H1 (cell line): ENCODE measurements at regions not wholly inside any gene's neighbourhood (a gene's known extent, or its start where the extent isn't known, plus 50 kb on each side); places are given as distances from the start of the nearest gene placed in this dataset.

Experiments
- CTCF ChIA-PET: fragments of 300-600 bp; sonication (Branson Sonifier 250); formaldehyde crosslinking; loops from one replicate; lab custom pipeline; 2021; ENCODE audit not compliant: partially characterized antibody; lab: Charles Lee
- POLR2A ChIA-PET: fragments of 300-600 bp; sonication (Branson Sonifier 250); formaldehyde crosslinking; loops from one replicate; lab custom pipeline; 2021; ENCODE audit warnings: inconsistent platforms; ENCODE audit not compliant: partially characterized antibody; lab: Charles Lee
- DNase-seq, 2 experiments: peaks; one replicate each; pipeline versions ENCODE4 v3.0.0 to v3.0.0-alpha.2; 2010 to 2022; ENCODE audit warnings: low spot score in 2 of 2, low read depth in 1 of 2, mixed read lengths in 1 of 2
- FAIRE-seq: peaks from 2 replicates; lab custom pipeline; 2011; peaks lifted over from hg19 to GRCh38; lab: Jason Lieb, UNC
- H2AFZ ChIP-seq: 2 replicates; pipeline ENCODE4 v1.8.1; 2012; ENCODE audit warnings: low read length, inconsistent platforms
- H2AK5ac ChIP-seq: 2 replicates; pipeline ENCODE4 v1.6.1; 2013; ENCODE audit warnings: low read depth, low read length
- H2BK120ac ChIP-seq: replicated peaks from 2 replicates; pipeline ENCODE3; 2013; ENCODE audit warnings: low read depth, low read length, inconsistent platforms
- H2BK12ac ChIP-seq: 2 replicates; pipeline ENCODE4 v1.6.1; 2013; ENCODE audit warnings: low read depth, low read length
- H2BK15ac ChIP-seq: 2 replicates; pipeline ENCODE4 v1.6.1; 2013; ENCODE audit warnings: low read length
- H2BK20ac ChIP-seq: 2 replicates; pipeline ENCODE4 v1.6.1; 2013; ENCODE audit warnings: low read length
- H2BK5ac ChIP-seq: 2 replicates; pipeline ENCODE4 v1.6.1; 2013; ENCODE audit warnings: low read depth, low read length
- H3K14ac ChIP-seq: 2 replicates; pipeline ENCODE4 v1.6.1; 2013; ENCODE audit warnings: inconsistent platforms; ENCODE audit not compliant: insufficient read length
- H3K18ac ChIP-seq: 2 replicates; pipeline ENCODE4 v1.6.1; 2013; ENCODE audit warnings: low read length; ENCODE audit errors: extremely low read depth
- H3K23ac ChIP-seq: 2 replicates; pipeline ENCODE4 v1.6.1; 2013; ENCODE audit warnings: inconsistent platforms; ENCODE audit not compliant: insufficient read length
- H3K23me2 ChIP-seq: 2 replicates; pipeline ENCODE4 v1.6.1; 2013; ENCODE audit warnings: low read depth, low read length
- H3K27ac ChIP-seq: 2 replicates; pipeline ENCODE4 v1.6.1; 2011; ENCODE audit warnings: low read depth, low read length, inconsistent platforms
- H3K27me3 ChIP-seq, 4 experiments: replicated peaks in 1 of 4; 1 replicate in 1 of 4; 2 replicates in 3 of 4; pipeline versions ENCODE4 v1.6.1 to v1.8.1; 2011 to 2013; ENCODE audit warnings: low read length in 3 of 4, mild to moderate bottlenecking in 3 of 4, inconsistent platforms in 2 of 4, mixed read lengths in 2 of 4, moderate library complexity in 1 of 4; ENCODE audit not compliant: control insufficient read depth in 3 of 4, insufficient read depth in 3 of 4; ENCODE audit errors: extremely low read depth in 1 of 4
- H3K36me3 ChIP-seq, 4 experiments: 2 replicates each; pipeline versions ENCODE4 v1.6.1 to v1.8.1; 2011 to 2013; ENCODE audit warnings: mild to moderate bottlenecking in 4 of 4, low read length in 3 of 4, moderate library complexity in 2 of 4, control low read depth in 1 of 4, inconsistent platforms in 1 of 4; ENCODE audit not compliant: insufficient read depth in 4 of 4, control insufficient read depth in 2 of 4
- H3K4ac ChIP-seq: replicated peaks from 2 replicates; pipeline ENCODE3; 2013; ENCODE audit warnings: low read length, low read depth, mixed read lengths, inconsistent platforms; ENCODE audit not compliant: insufficient read length
- H3K4me1 ChIP-seq, 4 experiments: replicated peaks in 1 of 4; 1 replicate in 1 of 4; 2 replicates in 3 of 4; pipeline versions ENCODE4 v1.6.1 to v1.8.1; 2011 to 2013; ENCODE audit warnings: low read length in 3 of 4, inconsistent platforms in 2 of 4, mixed read lengths in 1 of 4; ENCODE audit not compliant: insufficient read depth in 4 of 4, control insufficient read depth in 3 of 4
- H3K4me2 ChIP-seq, 2 experiments: 2 replicates each; pipeline versions ENCODE4 v1.6.1 to v1.8.1; 2011 to 2013; ENCODE audit warnings: low read depth in 2 of 2, low read length in 2 of 2, control low read depth in 1 of 2, inconsistent platforms in 1 of 2, mild to moderate bottlenecking in 1 of 2; ENCODE audit not compliant: insufficient read depth in 1 of 2
- H3K4me3 ChIP-seq, 4 experiments: fragments of 200-600, 300-600 bp in 1 of 4; sonication (generic), shearing (Covaris generic), sonication (Bioruptor Twin) in 1 of 4; 2 replicates each; pipeline versions ENCODE4 v1.5.1 to v1.8.1; 2011 to 2016; ENCODE audit warnings: low read length in 4 of 4, low read depth in 3 of 4, control low read depth in 2 of 4, inconsistent platforms in 2 of 4, mild to moderate bottlenecking in 2 of 4, mixed read lengths in 1 of 4, moderate library complexity in 1 of 4; ENCODE audit not compliant: insufficient read depth in 2 of 4; ENCODE audit errors: extremely low read depth in 1 of 4
- H3K56ac ChIP-seq: replicated peaks from 2 replicates; pipeline ENCODE3; 2013; ENCODE audit warnings: low read depth, mild to moderate bottlenecking, mixed read lengths, low read length, inconsistent platforms; ENCODE audit not compliant: insufficient read length
- H3K79me1 ChIP-seq: 2 replicates; pipeline ENCODE4 v1.6.1; 2013; ENCODE audit warnings: low read depth, low read length, control low read depth
- H3K79me2 ChIP-seq, 2 experiments: 2 replicates each; pipeline versions ENCODE4 v1.6.1 to v1.8.1; 2012 to 2013; ENCODE audit warnings: low read length in 2 of 2, mild to moderate bottlenecking in 2 of 2, inconsistent platforms in 1 of 2; ENCODE audit not compliant: insufficient read depth in 2 of 2, control insufficient read depth in 1 of 2
- H3K9ac ChIP-seq, 4 experiments: replicated peaks in 1 of 4; 1 replicate in 1 of 4; 2 replicates in 3 of 4; pipeline versions ENCODE4 v1.6.1 to v1.8.1; 2011 to 2013; ENCODE audit warnings: low read depth in 3 of 4, low read length in 3 of 4, control low read depth in 2 of 4, mild to moderate bottlenecking in 2 of 4, moderate library complexity in 2 of 4, inconsistent platforms in 1 of 4; ENCODE audit errors: extremely low read depth in 1 of 4
- H3K9me3 ChIP-seq, 2 experiments: 2 replicates each; pipeline versions ENCODE4 v1.6.1 to v1.8.1; 2012 to 2013; ENCODE audit warnings: mild to moderate bottlenecking in 2 of 2, moderate library complexity in 2 of 2, control low read depth in 1 of 2, inconsistent platforms in 1 of 2, low read depth in 1 of 2, low read length in 1 of 2, mixed read lengths in 1 of 2; ENCODE audit not compliant: insufficient read depth in 2 of 2
- H4K20me1 ChIP-seq, 2 experiments: replicated peaks in 1 of 2; 2 replicates each; pipeline versions ENCODE3 to v1.8.1; 2011 to 2013; ENCODE audit warnings: inconsistent platforms in 2 of 2, low read length in 2 of 2, mild to moderate bottlenecking in 1 of 2; ENCODE audit not compliant: insufficient read depth in 2 of 2, control insufficient read depth in 1 of 2
- H4K5ac ChIP-seq: 2 replicates; pipeline ENCODE4 v1.6.1; 2013; ENCODE audit warnings: low read length, low read depth, mixed read lengths, inconsistent platforms; ENCODE audit not compliant: insufficient read length
- H4K8ac ChIP-seq: 2 replicates; pipeline ENCODE4 v1.8.0; 2013; ENCODE audit warnings: mild to moderate bottlenecking, moderate library complexity, low read length, inconsistent platforms; ENCODE audit not compliant: insufficient read depth; ENCODE audit errors: extremely low read depth
- H4K91ac ChIP-seq: replicated peaks from 2 replicates; pipeline ENCODE3; 2013; ENCODE audit warnings: low read length, mixed read lengths, inconsistent platforms; ENCODE audit not compliant: insufficient read length
- CTCF ChIP-seq, 3 experiments: IDR thresholded peaks; 1 replicate in 2 of 3; 2 replicates in 1 of 3; pipeline versions ENCODE4 v1.5.1 to v1.6.1; 2011; ENCODE audit warnings: low read length in 3 of 3, mild to moderate bottlenecking in 3 of 3, inconsistent platforms in 2 of 3, low read depth in 1 of 3, moderate library complexity in 1 of 3; ENCODE audit not compliant: insufficient read depth in 1 of 3; ENCODE audit errors: control extremely low read depth in 1 of 3
- E2F6 ChIP-seq: IDR thresholded peaks from 2 replicates; pipeline ENCODE4 v1.6.1; 2012; ENCODE audit warnings: inconsistent platforms
- PHF8 ChIP-seq: fragments of 200-600 bp; sonication (generic); conservative IDR thresholded peaks from 2 replicates; pipeline ENCODE4 v1.7.1; 2012; ENCODE audit warnings: low read depth, mild to moderate bottlenecking, inconsistent platforms, low read length, moderate library complexity
- RAD21 ChIP-seq, 2 experiments: IDR thresholded peaks in 1 of 2; conservative IDR thresholded peaks in 1 of 2; 2 replicates each; pipeline ENCODE4 v1.6.1; 2011; ENCODE audit warnings: low read depth in 2 of 2, low read length in 2 of 2, improper control_type of control experiment in 1 of 2, inconsistent platforms in 1 of 2, mild to moderate bottlenecking in 1 of 2, moderate library complexity in 1 of 2
- SRF ChIP-seq: IDR thresholded peaks from 2 replicates; pipeline ENCODE4 v1.6.1; 2011; ENCODE audit warnings: mild to moderate bottlenecking, low read depth, low read length, moderate library complexity
- TBP ChIP-seq: IDR thresholded peaks from 2 replicates; pipeline ENCODE4 v1.6.1; 2011; ENCODE audit warnings: low read depth, low read length, improper control_type of control experiment
- ZNF274 ChIP-seq: IDR thresholded peaks from 2 replicates; pipeline ENCODE4 v1.7.0; 2012; ENCODE audit warnings: low read length, borderline replicate concordance; ENCODE audit errors: extremely low read depth
- WGBS, 2 experiments: shearing (Covaris generic) in 1 of 2; methylation state at CpG; one replicate each; pipeline versions ENCODE4 v1.1.6 to v1.1.7; 2013 to 2015; ENCODE audit warnings: low lambda C conversion rate in 2 of 2, mixed read lengths in 2 of 2, inconsistent platforms in 1 of 2, low coverage in 1 of 2, missing lambda C conversion rate in 1 of 2; ENCODE audit not compliant: insufficient replicate concordance in 2 of 2, insufficient coverage in 1 of 2, insufficient read length in 1 of 2; ENCODE audit errors: extremely low coverage in 1 of 2, missing lambda C conversion rate in 1 of 2; 5-methylcytosine and 5-hydroxymethylcytosine counted together

- no peaks in the 10 kb centered on the region for H4K20me1 ChIP-seq
- no peak overlapping the region for H3K4ac ChIP-seq
- H3K9me3 ChIP-seq, result no peaks in the 10 kb centered on the region
- DNase-seq (peak; percentile 25 to 78), FAIRE-seq (no peak)
- H3K9ac ChIP-seq, result peak overlapping the region in 2 of 4 experiments; percentile 56 to 62; a peak in 4 of 7 replicates
- peak overlapping the region; percentile 50 to 72 (median 62) for H3K4me3 ChIP-seq
- no peaks in the 10 kb centered on the region for H3K79me1 ChIP-seq
- H2BK120ac ChIP-seq, result peak overlapping the region; percentile 75
- peak overlapping the region; percentile 26 for H3K56ac ChIP-seq
- ChIA-PET CTCF (interaction anchor here (0.5 to 2.4 kb wide), 14 partner anchors 10 to 815 kb away, joined by 3 to 12 read pairs (median 4); no protein-coding TSS in a partner anchor), POLR2A (interaction anchor here (0.9 to 1.2 kb wide), 2 partner anchors 14 to 456 kb away, joined by 3 to 4 read pairs; no protein-coding TSS in a partner anchor)
- peak overlapping the region; percentile 86 for H2AFZ ChIP-seq
- no peak overlapping the region for H3K23ac ChIP-seq
- peak overlapping the region; percentile 83 to 95 for H3K4me2 ChIP-seq
- peak overlapping the region; percentile 80; the same call in 1 of the 2 replicates for H2BK12ac ChIP-seq
- H2BK15ac ChIP-seq, result no peak overlapping the region
- H4K8ac ChIP-seq, result peak overlapping the region; percentile 94
- H3K36me3 ChIP-seq, result no peaks in the 10 kb centered on the region
- peak overlapping the region; percentile 12; the same call in 1 of the 2 replicates for H2BK5ac ChIP-seq
- no peak overlapping the region for H3K14ac ChIP-seq
- peaks cover 4 to 8% (median 6%) of the 10 kb centered on the region in 4 experiments; a peak in 5 of 7 replicates for H3K4me1 ChIP-seq
- no peak overlapping the region for H2AK5ac ChIP-seq
- H2BK20ac ChIP-seq, result no peak overlapping the region
- H3K23me2 ChIP-seq, result peaks cover 10% of the 10 kb centered on the region; the same call in 1 of the 2 replicates
- H4K91ac ChIP-seq, result peak overlapping the region; percentile 63
- H3K79me2 ChIP-seq, result no peaks in the 10 kb centered on the region
- H3K27ac ChIP-seq, result no peak overlapping the region
- peaks cover 0 to 10% (median 6%) of the 10 kb centered on the region in 4 experiments; a peak in 4 of 7 replicates for H3K27me3 ChIP-seq
- H3K18ac ChIP-seq, result peak overlapping the region; percentile 89
- 2% methylated on average over 42 of the region's 52 CpGs; no CpG with 5 or more reads in 1 of the 2 experiments for WGBS, 2 experiments
- H4K5ac ChIP-seq, result peak overlapping the region; percentile 30
- peak; percentile 52 for TF ChIP-seq E2F6
- peak; percentile 43; the same call in 1 of the 2 replicates for TF ChIP-seq TBP
- TF ChIP-seq SRF, result no peak
- TF ChIP-seq CTCF (IDR thresholded peaks at IDR 0.05; ENCODE audit: control extremely low read depth in 1 of 3, insufficient read depth in 1 of 3, low read depth in 1 of 3, low read length in 3 of 3), result peak; percentile 22 to 37 (median 26); a peak in 3 of 4 replicates
- TF ChIP-seq ZNF274, result no peak
- TF ChIP-seq RAD21 (IDR thresholded peaks at IDR 0.05 in 1 of 2, conservative IDR thresholded peaks at IDR 0.05 in 1 of 2; ENCODE audit: low read depth in 2 of 2, low read length in 2 of 2), result peak; percentile 23 to 40; a peak in 3 of 4 replicates
- TF ChIP-seq PHF8, result peak; percentile 54
These were observed 421.7 kb downstream of the VRK1 start for GRCh38 chr14:97218691-97219430.
